ENCODE measurements at regions not wholly inside any gene's neighbourhood (a gene's known extent, or its start where the extent isn't known, plus 50 kb on each side); places are given as distances from the start of the nearest gene placed in this dataset.

DNA sequence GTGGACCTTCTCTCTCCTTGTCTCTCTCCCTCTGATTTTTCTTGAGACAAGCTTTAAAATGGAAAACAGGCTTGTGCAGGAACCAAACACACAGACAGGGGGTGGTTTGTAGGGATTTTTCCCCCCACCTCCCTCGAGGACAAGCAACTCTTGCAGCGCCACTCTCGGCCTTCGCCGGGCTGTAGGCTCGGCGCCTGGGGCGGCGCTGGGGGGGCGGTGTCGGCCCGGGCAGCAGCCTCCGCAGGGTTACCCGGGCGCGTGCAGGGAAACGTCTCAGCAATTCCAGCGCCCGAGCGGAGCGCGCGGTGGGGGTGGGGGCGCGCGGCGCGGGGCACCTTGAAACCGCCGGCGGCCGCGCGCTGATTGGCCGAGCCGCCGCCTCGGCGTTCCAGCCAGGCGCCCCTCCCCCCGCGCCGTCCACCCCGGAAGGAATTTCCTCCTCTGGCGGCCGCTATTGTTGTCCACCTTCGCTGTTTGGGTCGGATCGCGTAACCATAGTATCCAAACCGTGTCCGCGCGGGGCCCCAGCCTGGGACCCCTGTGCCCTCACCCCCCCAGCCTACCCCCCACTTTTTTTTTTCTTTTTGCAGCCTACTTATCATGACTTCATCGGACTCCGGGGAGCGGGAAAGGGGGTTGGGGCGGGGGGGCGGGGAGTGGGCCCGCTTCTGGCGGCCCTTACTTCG is 59.8 kb upstream of the ACOT11 start (continued):
- TF ChIP-seq, protein P1, sequence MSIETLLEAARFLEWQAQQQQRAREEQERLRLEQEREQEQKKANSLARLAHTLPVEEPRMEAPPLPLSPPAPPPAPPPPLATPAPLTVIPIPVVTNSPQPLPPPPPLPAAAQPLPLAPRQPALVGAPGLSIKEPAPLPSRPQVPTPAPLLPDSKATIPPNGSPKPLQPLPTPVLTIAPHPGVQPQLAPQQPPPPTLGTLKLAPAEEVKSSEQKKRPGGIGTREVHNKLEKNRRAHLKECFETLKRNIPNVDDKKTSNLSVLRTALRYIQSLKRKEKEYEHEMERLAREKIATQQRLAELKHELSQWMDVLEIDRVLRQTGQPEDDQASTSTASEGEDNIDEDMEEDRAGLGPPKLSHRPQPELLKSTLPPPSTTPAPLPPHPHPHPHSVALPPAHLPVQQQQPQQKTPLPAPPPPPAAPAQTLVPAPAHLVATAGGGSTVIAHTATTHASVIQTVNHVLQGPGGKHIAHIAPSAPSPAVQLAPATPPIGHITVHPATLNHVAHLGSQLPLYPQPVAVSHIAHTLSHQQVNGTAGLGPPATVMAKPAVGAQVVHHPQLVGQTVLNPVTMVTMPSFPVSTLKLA (conservative IDR thresholded peaks at IDR 0.05) = peak; percentile 12 to 74; a peak in 2 of 4 replicates
- TF ChIP-seq EHMT2 (IDR thresholded peaks at IDR 0.05) (no peak), TEAD2 (tag; IDR thresholded peaks at IDR 0.05) (no peak), SRF (CRISPR knock-in tag; IDR thresholded peaks at IDR 0.05) (peak in 1 of 2 experiments; percentile 39; a peak in 1 of 4 replicates), LARP7 (IDR thresholded peaks at IDR 0.05) (no peak), SREBF1 (IDR thresholded peaks at IDR 0.05; ENCODE audit: borderline replicate concordance, low read depth, low read length) (no peak), SMARCA5 (IDR thresholded peaks at IDR 0.05) (no peak), MED1 (CRISPR knock-in tag; IDR thresholded peaks at IDR 0.05; ENCODE audit: borderline replicate concordance) (no peak), CSDE1 (IDR thresholded peaks at IDR 0.05) (no peak), ZNF75A (CRISPR knock-in tag; IDR thresholded peaks at IDR 0.05) (no peak), RBM34 (IDR thresholded peaks at IDR 0.05; ENCODE audit: borderline replicate concordance, insufficient read depth, low read length) (no peak), SP1 (CRISPR knock-in tag; IDR thresholded peaks at IDR 0.05) (no peak), FOXP1 (CRISPR knock-in tag; IDR thresholded peaks at IDR 0.05) (no peak), PRMT5 (CRISPR knock-in tag; IDR thresholded peaks at IDR 0.05) (no peak), MEF2A (IDR thresholded peaks at IDR 0.05; ENCODE audit: control insufficient read depth, low read depth, low read length) (no peak)
- TF ChIP-seq, protein P2, sequence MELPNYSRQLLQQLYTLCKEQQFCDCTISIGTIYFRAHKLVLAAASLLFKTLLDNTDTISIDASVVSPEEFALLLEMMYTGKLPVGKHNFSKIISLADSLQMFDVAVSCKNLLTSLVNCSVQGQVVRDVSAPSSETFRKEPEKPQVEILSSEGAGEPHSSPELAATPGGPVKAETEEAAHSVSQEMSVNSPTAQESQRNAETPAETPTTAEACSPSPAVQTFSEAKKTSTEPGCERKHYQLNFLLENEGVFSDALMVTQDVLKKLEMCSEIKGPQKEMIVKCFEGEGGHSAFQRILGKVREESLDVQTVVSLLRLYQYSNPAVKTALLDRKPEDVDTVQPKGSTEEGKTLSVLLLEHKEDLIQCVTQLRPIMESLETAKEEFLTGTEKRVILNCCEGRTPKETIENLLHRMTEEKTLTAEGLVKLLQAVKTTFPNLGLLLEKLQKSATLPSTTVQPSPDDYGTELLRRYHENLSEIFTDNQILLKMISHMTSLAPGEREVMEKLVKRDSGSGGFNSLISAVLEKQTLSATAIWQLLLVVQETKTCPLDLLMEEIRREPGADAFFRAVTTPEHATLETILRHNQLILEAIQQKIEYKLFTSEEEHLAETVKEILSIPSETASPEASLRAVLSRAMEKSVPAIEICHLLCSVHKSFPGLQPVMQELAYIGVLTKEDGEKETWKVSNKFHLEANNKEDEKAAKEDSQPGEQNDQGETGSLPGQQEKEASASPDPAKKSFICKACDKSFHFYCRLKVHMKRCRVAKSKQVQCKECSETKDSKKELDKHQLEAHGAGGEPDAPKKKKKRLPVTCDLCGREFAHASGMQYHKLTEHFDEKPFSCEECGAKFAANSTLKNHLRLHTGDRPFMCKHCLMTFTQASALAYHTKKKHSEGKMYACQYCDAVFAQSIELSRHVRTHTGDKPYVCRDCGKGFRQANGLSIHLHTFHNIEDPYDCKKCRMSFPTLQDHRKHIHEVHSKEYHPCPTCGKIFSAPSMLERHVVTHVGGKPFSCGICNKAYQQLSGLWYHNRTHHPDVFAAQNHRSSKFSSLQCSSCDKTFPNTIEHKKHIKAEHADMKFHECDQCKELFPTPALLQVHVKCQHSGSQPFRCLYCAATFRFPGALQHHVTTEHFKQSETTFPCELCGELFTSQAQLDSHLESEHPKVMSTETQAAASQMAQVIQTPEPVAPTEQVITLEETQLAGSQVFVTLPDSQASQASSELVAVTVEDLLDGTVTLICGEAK (IDR thresholded peaks at IDR 0.05) = no peak
- TF ChIP-seq, protein P2 (CRISPR knock-in tag; IDR thresholded peaks at IDR 0.05) = no peak
- TF ChIP-seq, protein P3, sequence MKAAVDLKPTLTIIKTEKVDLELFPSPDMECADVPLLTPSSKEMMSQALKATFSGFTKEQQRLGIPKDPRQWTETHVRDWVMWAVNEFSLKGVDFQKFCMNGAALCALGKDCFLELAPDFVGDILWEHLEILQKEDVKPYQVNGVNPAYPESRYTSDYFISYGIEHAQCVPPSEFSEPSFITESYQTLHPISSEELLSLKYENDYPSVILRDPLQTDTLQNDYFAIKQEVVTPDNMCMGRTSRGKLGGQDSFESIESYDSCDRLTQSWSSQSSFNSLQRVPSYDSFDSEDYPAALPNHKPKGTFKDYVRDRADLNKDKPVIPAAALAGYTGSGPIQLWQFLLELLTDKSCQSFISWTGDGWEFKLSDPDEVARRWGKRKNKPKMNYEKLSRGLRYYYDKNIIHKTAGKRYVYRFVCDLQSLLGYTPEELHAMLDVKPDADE (conservative IDR thresholded peaks at IDR 0.05; ENCODE audit: control insufficient read depth, low read depth, low read length) = peak; percentile 53; the same call in 1 of the 2 replicates

Data from K562 (cell line).